ENCODE measurements at regions not wholly inside any gene's neighbourhood (a gene's known extent, or its start where the extent isn't known, plus 50 kb on each side); places are given as distances from the start of the nearest gene placed in this dataset.

DNA sequence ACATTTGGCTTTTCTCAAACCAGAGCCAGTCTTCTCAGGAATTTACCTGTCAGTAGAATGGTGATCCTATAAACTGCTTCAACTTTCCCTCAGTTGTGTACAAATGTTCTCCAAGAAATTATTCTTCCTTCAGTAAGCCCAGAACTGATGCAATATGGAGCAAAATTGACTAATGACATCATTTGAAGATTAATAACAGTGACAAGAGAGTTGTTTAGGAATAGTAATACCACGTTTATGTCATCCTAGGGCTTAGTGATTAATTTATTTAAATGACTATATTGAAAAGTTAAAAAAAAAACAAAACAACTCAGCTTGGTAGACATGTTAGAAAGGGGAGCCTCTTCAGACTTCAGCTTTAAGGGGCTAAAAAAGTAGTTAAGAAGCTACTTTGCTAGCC is 933.2 kb downstream of the GATA3 start:
- H3K4me3 ChIP-seq (ENCODE audit: low read depth, low read length) = no peak overlapping the region
- TF ChIP-seq, protein P1, sequence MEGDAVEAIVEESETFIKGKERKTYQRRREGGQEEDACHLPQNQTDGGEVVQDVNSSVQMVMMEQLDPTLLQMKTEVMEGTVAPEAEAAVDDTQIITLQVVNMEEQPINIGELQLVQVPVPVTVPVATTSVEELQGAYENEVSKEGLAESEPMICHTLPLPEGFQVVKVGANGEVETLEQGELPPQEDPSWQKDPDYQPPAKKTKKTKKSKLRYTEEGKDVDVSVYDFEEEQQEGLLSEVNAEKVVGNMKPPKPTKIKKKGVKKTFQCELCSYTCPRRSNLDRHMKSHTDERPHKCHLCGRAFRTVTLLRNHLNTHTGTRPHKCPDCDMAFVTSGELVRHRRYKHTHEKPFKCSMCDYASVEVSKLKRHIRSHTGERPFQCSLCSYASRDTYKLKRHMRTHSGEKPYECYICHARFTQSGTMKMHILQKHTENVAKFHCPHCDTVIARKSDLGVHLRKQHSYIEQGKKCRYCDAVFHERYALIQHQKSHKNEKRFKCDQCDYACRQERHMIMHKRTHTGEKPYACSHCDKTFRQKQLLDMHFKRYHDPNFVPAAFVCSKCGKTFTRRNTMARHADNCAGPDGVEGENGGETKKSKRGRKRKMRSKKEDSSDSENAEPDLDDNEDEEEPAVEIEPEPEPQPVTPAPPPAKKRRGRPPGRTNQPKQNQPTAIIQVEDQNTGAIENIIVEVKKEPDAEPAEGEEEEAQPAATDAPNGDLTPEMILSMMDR (IDR thresholded peaks at IDR 0.05; ENCODE audit: low read depth, low read length, missing control alignments) = no peak
- DNase-seq (ENCODE audit: low read depth) = no peak

DNA sequence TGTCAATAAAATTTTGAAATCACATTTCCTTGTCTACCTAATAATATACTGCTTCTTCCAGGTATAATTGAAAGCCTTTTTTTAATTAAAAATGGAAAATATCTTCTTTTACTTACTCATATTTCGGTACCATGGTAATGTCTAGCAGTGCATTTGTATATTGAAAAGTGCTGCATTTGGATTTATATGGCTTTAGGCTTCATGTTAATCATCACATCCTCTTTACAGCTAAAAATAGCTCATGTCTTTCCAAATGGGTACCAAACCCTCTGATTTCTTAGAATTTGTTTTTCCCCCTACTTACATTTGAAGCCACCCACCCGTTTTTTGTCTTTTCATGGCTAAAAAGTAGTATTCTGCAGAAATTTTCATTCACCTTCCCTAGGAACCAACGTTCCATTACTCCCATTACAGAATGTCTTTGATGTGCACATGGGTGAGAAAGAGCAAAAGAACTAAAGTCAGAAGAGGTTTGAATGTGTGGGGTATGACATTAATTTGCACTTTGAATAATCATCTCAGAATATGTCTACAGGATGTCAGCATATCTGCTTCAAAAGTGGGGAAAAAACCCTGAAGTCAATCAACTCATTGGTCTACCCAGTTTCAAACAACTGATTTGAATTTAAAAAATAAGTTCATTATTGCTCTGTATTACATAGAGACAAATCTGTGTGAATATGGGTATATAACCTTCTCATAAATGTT is 935.9 kb downstream of the GATA3 start:
- no peak overlapping the region for H3K4me3 ChIP-seq (ENCODE audit: low read depth, low read length)
- TF ChIP-seq, protein P1 (IDR thresholded peaks at IDR 0.05; ENCODE audit: low read depth, low read length, missing control alignments) = no peak
- DNase-seq (ENCODE audit: low read depth) = no peak

DNA sequence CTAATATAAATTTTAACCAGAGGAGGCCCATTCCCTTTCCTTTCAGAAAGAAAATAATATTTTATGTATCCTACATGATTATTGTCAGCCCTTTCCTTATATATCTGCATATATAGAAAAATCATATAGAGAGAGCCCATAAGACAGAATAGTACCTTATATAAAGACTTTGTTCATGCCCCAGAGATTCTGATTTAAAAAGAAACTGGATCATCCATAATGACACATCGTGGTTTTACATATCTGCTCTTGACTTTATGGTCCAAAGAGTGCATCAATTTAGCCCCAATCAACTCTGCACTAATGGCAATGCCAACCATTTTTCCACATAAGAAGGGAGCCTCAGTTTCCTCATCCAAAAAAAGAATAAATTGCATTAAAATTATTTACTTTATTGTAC is 937.5 kb downstream of the GATA3 start:
- TF ChIP-seq, protein P1 (IDR thresholded peaks at IDR 0.05; ENCODE audit: low read depth, low read length, missing control alignments) = no peak
- DNase-seq (ENCODE audit: low read depth) = no peak
- no peak overlapping the region for H3K4me3 ChIP-seq (ENCODE audit: low read depth, low read length)

DNA sequence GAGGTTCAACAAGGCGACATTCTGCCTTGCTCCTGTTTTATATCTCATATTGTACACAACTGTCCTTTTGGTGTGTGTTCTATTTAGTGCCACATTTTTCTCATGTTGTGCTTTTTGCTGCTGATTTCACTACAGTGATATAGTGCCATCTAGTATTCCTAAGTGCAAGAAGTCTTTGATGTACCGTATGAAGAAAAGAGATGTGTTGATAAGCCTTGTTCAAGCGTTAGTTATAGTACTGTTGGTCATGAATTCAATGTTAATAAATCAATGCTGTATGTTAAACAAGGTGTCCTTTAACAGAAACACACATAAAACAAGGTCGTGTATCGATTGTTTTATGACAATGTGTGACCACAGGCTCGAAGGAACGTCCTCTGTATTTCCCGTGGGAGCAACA is 939.4 kb downstream of the GATA3 start:
- H3K4me3 ChIP-seq (ENCODE audit: low read depth, low read length) = no peak overlapping the region
- DNase-seq (ENCODE audit: low read depth) = no peak

DNA sequence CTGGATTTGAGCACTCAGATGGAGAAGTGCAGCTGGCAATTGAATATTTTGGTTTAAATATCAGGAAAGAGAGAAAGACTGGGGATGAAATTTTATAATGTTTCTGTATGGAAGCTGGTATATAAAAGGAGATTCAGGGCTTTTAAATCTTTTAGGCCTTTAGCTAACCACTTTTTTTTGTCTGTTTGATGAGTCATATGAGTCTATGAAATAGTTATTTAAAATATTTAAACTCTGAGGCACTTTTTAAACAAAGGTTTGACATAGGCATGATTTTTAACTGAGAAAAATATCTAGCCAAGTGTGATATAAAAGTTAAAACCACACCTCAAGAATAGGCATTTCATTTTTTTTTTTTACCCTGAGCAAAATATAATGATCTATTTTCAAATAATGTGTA is 944.3 kb downstream of the GATA3 start:
- DNase-seq (ENCODE audit: low read depth) = no peak
- H3K4me3 ChIP-seq (ENCODE audit: low read depth, low read length) = no peak overlapping the region
- TF ChIP-seq, protein P1 (IDR thresholded peaks at IDR 0.05; ENCODE audit: low read depth, low read length, missing control alignments) = no peak

More for the DNA sequence above, 939.4 kb downstream of the GATA3 start:
- TF ChIP-seq, protein P1 (IDR thresholded peaks at IDR 0.05; ENCODE audit: low read depth, low read length, missing control alignments) = no peak

DNA sequence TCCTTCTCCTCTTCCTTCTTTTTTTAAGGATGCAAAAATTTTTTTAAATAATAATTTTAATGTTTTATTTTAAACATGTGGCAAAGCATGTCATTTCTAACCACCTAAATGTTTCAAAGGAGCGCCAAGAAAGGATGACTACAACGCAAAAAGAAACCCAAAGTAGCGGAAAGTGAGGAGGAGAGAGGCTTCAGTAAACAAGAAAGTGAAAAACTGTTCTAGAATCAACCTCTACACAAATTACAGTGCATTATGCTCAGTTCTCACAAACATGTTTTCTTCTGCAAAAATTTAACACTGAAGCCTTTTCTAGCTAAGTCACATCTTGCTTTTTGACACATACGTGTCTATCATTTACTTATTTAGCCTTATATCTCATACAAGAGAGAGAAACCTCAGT is 948.6 kb downstream of the GATA3 start:
- H3K4me3 ChIP-seq (ENCODE audit: low read depth, low read length) = no peak overlapping the region
- TF ChIP-seq, protein P1 (IDR thresholded peaks at IDR 0.05; ENCODE audit: low read depth, low read length, missing control alignments) = no peak
- DNase-seq (ENCODE audit: low read depth) = no peak

DNA sequence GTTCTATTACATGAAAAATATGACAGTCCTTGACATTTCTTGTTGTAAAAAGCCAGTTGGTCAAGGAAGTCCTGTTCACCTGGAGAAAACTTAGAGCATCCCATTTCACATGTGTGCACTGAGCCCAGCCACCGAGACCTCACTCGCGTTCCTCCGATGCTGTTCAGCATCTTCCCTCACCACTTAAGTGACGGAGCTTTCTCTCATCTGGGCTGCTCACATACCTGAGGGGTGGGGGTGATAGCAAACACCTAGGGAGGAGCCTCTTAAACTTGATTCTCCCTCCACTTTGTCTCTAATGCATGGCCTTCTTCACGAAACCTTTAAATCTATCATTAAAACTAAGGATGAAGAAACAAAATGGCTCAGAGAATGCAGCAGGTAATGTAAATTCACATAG is 950.2 kb downstream of the GATA3 start:
- no peak overlapping the region for H3K4me3 ChIP-seq (ENCODE audit: low read depth, low read length)
- DNase-seq (ENCODE audit: low read depth) = no peak

More for the DNA sequence above, 950.2 kb downstream of the GATA3 start:
- TF ChIP-seq, protein P1 (IDR thresholded peaks at IDR 0.05; ENCODE audit: low read depth, low read length, missing control alignments) = no peak
